Putamen (tissue), 1 donor: ENCODE measurements at regions not wholly inside any gene's neighbourhood (a gene's known extent, or its start where the extent isn't known, plus 50 kb on each side); places are given as distances from the start of the nearest gene placed in this dataset.
A peak's percentile ranks its signal among the peaks of the same experiment; 100 is the strongest.
"Not testable (repeated sequence)": the region's sequence is repeated elsewhere in the genome, so short reads cannot be mapped to it uniquely, and the experiment has no call there.

ENCODE experiments used
- DNase-seq: peaks from one replicate; pipeline ENCODE4 v3.0.0-alpha.2; 2016; ENCODE audit warnings: low spot score

DNA sequence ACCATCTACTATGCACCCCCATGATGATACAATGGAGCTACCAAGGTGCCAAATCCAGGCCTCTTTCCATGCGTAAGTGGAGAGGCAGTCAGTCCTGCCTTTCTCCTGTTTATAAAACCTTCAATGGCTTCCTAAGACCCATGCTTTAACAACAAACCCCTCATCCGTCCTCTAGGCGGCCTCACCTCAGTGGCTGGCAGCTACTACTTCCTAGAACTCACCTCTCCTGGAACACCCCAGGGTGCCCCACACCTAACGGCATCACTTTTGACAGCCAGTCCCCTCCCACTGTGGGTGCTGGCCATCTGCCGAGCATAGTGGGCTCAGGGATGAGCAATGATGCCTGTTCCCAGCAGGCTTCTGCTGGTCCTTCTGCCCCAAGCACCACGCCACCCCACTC, 80.0 kb upstream of the TAB2 start:
- no peak for DNase-seq

DNA sequence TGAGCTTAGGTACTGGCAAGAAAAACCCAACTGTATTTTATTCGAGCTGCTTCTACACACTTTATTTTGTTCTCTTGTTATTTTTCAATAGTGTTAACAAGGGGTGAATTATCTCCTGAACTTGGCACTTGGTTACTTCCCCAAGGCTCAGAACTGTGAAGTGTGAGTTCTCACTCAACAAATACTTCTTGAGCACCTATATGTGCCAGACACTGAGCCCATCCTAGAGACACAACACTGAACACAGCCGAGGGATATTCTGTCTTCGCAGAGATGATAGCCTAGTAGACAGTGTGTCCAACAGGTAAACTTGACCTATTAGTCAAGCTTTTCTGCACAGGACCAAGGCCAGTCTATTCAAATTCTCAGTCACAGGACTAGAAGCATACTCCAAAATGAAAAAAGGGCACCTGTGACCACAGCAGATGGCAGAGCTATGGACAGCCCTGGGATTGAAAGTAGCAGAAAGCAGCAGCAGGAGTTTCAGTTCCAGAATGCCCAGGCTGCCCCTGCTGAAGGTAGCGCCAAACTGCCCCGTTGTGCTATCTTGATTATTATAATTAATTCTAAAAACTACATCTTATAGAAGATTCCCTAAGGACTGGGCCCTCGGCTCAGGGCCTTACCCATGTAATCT, 77.8 kb upstream of the TAB2 start:
- DNase-seq, result no peak

DNA sequence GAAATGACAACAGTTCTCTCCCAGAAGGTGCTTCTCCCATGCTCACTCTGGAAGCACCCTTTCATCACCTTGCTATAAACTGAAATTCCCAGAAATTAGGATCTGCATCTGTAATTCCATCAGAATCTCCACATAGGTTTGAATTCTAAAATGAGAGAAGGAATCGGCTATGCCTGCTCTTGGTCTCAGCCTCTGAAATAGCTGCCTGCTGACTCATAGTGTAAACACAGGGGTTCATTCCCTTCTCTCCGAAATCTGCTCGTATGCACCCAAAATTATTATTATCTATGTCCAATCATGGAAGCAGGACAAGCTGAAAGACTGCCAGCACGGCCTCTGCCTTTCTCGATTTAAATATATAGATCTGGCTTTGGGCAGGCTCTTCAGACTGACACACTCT, 74.6 kb upstream of the TAB2 start:
- DNase-seq, result no peak

DNA sequence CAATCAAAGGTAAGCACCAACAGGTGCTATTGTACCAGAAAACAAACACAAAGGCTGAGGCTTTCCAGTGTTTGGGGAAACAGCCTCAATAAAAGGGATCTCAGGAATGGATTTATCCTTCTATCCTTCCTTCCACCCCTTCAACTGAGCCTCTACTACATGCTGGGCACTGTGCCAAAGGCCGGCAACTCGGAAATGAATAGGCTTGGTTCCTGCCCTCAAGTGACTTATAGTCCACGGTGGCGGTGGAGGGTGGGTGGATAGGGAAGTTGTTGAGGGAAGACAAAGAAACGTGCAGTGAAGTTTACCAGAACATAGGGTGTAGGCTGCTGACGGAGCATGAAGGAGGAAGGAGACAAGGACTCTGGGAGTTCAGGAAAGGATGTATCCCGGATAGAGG, 73.4 kb upstream of the TAB2 start:
- no peak for DNase-seq

DNA sequence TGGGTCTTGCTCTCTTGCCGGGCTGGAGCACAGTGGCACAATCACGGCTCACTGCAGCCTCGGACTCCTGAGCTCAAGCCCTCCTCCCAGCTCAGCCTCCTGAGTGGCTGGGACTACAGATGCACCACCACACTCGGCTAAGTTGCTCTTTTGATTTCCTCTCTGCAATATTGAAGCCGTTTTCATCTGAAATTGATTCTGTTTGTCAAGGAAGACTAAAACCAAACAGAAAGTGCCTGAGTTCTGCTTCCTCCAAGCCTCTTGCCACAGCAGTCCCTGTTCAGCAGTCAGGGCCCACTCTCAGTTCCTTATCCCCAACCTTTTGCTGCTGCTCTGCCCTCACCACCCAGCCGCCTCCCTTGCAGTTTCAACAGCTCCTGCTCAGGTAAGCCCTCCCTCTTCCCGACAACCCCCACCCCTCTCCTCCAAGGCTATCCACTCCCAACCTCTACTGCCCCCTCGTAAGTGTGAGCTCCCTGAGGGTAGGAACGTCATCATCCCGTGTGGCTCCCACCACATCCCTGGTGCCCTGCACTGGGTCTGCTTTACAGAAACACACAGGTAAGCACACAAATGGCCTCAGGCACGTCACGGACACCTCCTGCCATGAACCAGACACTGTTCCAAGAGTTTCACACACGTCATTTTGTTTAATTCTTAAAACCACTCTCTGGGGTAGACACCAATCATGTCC, 70.7 kb upstream of the TAB2 start:
- DNase-seq, result no peak

DNA sequence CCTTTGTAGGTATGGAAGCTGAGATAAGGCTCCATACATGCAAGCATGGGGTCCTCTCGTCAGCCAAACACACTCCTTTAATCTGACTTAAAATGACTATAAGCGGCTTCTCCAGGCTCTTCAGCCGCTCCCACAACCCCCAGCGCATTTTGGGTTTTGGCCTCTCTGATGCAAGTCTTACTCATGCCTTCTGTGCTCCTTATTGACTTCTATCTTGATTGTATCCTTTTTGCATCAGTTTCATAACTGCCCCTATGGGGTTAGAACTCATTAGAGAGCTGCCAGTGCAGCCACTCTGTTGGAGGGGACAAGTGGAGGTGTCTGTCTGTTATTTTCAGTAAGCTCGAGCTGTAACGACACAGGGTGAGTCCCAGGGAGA, 70.1 kb upstream of the TAB2 start:
- DNase-seq, result no peak

DNA sequence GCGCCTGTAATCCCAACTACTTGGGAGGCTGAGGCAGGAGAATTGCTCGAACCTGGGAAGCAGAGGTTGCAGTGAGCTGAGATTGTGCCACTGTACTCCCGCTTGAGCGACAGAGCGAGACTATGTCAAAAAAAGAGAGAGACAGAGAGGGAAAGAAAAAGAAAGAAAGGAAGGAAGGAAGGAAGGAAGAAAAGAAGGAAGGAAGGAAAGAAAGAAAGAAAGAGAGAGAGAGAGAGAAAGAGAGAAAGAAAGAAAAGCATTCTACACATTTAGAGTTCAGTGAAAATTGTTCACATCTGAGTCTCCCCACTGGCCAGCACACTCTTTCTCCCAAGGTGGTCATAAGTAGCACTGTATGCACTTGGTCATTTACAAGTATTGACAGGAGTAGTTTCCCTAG, 69.2 kb upstream of the TAB2 start:
- DNase-seq, result not testable (repeated sequence)

DNA sequence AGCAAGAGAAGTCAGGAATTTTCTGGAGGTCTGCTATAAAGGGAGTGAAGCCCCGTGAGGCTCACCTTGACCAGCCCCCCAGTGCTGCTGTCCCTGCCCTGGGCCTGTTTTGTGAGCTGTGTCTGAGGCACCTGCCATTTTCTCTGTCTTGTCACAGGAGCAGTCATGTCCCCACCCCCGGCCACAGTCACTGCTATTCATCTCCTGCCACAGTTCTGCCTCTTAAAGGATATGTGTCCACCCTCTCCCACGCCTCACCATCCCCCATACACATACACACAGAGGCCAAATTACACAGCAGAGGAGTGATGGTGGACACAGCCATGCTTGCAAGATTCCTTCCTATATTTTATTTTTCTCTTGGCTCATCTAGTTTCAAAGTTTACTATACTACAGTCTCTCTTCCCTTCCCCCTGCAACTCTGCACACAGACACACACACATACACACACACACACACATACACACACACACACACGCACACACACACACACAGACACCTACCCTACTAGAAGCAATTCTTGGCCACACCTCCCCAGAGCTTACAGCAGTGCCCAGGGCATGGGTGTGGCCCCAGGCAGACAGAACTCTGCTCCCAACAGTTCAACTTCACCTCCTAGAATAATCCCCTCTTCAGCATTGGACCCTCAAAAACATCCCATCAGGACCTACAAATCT, 68.7 kb upstream of the TAB2 start:
- no peak for DNase-seq

DNA sequence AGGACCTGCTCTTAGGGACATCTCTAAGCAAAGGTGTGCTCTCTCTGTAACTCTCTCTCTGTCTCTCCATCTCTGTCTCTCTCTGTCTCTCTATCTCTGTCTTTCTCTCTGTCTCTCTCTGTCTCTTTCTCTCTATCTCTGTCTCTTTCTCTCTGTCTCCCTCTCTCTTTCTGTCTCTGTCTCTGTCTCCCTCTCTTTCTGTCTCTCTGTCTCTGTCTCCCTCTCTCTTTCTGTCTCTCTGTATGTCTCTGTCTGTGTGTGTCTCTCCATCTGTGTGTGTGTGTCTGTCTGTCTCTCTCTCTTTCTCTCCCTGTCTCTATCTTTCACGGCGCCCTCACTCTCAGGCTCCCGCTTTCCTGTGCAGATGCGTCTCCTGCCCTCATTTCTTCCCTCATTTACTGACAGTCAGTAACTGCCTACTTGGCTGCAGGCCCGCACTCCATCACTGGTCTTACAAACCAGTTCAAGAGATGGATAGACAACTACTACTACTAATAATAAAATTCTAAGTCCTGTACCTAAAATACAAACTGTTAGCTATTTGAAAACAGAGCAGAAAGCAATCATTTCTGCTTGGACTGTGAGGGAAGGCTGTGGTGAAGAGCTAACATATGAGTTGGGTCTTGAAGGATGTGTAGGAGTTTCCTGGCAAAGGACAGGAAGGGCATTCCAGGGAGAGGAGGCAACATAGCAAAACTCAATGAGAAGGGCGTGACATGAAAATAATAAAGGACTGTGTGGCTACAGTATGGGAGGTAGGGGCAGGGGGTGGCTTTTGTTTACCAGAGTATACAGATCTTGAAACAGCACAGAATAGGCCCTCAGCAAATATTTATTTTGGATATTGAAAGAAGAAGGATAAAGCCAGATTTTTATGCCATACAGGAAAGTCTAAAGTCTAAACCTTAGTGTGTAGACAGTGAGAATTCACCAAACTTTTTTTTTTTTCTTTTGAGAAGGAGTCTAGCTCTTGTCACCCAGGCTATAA, 67.8 kb upstream of the TAB2 start:
- DNase-seq, result no peak

DNA sequence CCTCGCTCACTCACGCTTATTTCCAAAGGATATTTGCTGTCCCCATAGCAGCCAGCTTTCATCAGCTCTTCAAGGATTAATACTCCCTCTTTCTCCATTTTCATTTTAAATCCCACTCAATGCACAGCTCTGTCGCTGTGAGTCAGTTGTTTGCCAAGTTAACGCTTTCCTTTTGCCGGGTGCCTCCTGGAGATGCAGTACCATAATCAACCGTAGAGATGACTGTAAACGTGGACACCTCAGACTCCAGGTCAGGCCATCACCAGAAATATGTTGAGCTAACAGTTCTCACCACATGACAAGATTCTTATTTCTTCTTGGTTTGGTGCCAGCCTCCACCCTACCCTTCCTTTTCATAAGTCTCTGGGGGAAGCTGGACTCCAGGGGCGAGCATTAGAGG, 66.6 kb upstream of the TAB2 start:
- DNase-seq, result no peak

DNA sequence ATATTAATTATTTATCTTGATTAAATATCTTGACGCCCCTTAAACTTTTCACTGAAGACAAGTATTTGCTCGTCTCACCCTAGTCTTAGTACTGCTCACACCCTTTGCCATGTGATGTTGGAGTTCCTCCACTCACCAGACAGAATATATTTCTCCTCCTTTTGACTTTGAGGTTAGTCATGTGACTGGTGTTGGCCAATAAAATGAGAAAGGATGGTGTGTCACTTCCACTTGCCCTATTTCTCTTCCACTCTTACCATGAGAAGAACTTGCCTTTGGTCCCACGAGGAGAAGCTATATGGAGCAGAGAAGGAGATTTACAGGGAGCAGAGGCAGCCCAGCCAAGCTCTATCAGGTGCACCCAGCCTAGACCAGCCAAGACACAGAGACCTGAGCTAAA, 64.9 kb upstream of the TAB2 start:
- no peak for DNase-seq

DNA sequence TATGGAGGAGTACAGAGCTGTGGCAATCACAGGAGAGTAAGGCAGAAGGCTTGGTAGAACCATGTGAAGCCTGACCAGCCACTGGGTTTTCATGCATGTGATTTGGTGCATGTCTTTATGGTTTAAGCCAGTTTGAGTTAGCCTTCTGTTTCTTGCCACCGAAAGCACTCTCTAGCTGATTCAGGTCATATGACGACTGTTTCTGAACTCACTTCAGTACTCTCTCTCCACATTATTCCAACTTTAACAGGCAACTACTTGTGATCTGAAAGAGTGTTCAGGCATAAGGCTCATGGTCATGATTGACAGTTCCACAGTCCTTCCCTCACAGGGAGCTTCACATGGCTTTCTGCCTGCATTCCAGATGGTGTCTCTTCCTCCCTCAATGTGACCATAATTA, 63.3 kb upstream of the TAB2 start:
- DNase-seq, result peak; percentile 34

DNA sequence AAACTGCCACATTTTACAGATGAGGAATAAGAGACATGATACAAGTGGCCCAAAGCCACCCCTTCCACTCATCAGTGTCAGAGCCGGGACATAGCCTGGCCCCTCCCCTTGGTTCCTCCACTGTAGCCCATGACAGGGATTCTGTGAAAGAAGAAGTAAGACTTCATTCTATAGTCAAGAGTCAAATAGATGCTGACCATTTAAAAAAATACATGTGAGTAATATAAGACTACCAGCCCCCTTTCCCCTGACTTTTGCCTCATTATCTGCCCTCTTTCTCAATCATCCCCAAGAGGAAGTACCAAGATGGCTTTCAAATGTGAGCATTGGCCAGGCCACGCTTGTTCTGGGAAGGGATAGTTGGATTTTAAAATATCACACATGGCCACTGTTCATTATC, 57.8 kb upstream of the TAB2 start:
- DNase-seq, result no peak

DNA sequence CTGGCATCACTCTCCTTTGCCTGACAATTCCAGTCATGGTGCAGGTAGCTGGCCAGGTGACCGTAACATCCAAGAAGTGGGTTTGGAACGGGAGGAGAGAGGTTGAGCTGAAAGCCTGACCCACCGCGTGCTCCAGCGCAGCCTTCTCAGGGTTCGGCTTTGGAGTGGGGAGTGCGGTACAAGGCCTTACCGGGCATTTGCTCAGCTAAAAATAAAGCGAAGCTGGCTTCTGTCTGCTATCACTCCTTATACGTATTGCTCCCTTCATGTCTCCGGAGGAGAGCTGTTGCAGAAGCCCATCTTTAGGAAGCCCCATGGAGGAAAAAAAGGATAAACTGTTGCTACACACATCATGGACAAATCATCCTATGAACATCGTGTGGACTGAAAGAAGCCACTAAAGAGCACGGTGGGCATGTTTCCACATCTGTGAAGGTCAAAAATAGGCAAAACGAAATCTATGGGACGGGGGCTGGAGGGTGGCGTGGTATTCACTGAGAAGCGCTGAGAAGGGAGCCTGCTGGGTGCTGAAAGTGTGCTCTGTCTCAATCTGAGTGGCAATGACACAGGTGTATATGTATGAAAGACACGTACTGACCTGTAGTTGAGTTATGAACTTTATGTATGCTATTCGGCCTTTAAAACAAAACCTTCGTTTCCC, 57.2 kb upstream of the TAB2 start:
- DNase-seq, result no peak

DNA sequence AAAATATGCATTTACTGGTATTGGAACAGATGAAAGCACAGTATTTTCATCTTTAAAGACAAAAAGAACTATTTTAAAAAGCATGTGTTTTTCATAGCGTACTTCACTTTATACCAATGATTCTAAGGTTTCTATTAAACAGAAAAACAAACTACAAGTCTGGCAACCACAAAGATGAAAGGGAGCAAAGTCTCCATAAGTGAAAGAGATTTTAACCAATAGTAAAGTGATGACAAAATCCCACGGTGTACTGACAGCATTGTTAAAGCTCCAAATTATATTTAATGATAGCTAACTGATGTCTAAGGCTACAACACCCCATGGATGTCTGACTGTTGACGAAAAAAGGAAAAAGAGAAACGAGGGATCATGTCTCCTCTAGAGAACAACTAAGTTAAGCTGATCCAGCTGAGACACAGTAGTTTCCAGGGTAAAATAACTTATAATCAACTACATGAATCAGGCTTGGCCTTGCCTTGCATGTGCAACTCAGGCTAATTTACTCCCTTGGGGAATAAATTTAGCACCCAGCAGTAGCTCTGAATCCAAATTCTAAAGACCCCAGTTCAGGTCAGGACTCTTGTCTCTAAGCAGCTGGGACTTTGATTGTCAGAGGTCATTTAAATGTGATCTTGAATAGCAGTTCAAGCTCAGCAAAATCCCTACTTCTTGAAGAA, 56.0 kb upstream of the TAB2 start:
- DNase-seq, result no peak

DNA sequence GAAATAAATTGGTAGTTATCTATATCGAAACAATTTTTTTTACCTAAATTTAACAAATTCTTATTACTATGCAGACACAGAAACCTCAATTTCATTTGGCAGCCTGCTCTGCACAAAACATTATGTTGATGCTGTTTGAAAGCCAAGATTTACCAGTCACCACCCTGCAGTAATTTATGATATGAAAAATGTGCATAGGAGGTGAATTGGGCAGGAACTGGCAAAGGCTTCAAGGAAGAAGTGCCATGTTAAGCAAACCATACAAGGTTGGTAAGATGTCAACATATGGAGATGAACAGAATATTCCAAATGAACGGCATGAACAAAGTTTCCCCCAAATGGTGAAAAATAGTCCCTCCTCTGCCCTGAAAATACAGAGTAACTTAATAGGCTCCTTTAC, 54.2 kb upstream of the TAB2 start:
- DNase-seq, result no peak

DNA sequence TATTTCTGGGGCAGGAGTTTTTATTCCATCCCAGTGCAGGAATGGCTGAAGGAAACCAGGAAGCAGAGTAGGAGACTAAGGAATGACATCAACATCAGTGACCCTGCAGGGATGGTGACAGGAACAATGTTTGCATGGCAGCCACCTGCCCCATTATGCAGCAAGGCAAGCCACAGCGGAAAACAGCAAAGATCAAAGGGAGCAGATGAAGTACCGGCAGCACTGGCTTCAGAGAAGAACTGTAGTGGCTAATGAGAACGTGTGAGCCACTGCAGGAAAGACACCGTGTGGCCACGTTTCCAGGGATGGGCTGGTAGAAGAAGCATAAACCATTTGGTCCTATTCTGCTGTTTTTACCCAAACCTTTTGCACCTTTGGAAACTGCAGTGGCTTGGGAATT, 52.9 kb upstream of the TAB2 start:
- no peak for DNase-seq

DNA sequence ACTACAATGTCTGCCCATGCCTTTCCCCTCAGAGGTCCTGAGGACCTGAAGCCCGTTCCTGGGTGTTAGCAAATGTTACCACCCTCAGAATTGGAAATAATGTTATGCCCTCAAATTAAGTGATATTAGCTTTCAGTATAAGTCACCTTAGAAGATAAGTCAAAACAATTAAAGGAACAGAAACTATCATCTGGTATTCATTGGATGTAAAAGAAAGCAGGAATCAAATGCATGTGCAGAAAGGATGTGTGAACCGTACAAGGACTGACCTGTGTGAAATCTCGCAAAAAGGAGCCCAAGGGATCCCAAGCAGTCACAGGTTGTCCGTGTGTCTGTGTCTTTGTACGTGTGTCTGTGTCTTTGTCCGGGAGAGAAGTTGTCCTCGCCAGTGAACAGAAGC, 51.6 kb upstream of the TAB2 start:
- DNase-seq, result no peak

DNA sequence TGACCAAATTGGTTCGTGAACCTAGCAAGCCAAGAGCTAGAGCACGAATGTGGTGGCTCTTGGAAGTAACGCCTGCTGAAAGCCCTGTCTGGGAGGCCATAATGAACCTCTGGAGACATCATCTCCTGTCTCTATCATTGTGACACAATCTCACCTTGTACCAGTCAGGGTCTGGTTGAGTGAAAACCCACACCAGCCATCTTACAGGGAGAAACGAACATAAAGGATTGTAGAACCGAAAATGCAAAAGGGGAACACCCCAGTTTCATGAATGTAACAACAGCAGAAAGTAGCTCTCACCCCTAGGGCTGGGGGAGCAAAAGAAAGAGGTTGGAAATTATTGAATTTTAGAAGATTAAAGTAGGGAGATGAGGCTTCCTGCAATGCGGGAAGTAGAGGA, 50.9 kb upstream of the TAB2 start:
- DNase-seq, result no peak

DNA sequence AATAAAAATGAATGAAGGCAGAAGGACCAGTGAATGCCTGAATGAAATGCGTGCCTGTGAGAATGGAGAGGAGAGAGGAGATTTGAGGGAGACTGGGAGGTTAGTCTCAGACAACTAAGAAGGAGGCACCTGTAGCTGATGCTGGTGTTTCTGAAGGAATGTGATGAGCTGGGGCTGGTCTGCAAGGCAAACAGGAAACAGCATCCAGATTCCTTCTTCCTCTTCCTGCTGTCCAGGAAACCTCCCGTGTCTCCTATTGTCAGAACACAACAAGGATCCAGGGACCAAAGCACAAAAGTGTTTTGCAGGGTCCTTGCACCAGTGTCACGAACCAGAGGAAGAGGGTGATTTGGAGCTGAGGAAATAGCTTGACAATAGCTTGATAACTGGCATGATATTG, 50.4 kb upstream of the TAB2 start:
- no peak for DNase-seq

DNA sequence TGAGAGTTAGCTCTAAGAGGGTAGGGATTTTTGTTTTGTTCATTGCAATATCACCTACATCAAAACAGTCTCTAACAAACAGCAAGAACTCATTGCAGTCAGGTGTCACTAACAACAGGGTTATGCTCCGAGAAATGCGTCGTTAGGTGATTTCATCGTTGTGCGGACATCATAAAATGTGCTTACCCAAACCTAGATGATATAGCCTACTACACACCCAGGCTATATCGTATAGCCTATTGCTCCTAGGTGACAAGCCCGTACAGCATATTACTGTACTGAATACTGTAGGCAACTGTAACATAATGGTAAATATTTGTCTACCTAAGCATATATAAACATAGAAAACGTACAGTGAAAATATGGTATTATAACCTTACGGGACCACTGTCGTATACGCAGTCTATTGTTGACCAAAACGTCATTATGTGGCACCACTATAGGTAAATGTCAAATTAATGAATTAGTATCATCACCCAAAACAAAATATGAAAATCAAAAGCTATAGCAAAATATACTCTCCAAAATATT, 49.9 kb upstream of the TAB2 start:
- no peak for DNase-seq
